ENCODE measurements at regions not wholly inside any gene's neighbourhood (a gene's known extent, or its start where the extent isn't known, plus 50 kb on each side); places are given as distances from the start of the nearest gene placed in this dataset.
"Not testable (repeated sequence)": the region's sequence is repeated elsewhere in the genome, so short reads cannot be mapped to it uniquely, and the experiment has no call there.

DNA sequence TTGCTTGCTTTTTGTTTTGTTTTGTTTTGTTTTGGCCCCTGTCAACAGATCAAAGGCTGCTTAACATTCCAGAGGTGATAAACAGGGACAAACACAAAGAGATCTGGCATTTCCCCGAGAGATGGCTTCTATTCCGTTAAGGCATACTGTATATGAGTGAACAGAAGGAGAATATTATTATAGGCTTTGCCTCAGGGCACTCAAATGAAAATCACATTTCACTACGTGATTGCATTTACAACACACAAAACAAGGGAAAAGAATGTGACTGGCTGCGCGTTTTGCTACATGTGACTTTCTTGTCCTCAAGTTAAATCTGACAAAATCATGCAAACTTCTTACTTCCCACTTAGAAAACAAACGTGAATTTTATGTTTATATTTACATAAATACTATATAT, 1037.9 kb upstream of the DDX18 start:
- ATAC-seq: no peak
- intact Hi-C loops (cut with micrococcal nuclease): no loop called here
- no peak overlapping the region for H3K27ac Mint-ChIP-seq
- H3K4me3 Mint-ChIP-seq: no peak overlapping the region
- ChIA-PET POLR2A (no interaction called here), CTCF (no interaction called here)
- H3K4me1 Mint-ChIP-seq (ENCODE audit: low read depth): no peaks in the 10 kb centered on the region
- H3K27me3 Mint-ChIP-seq: no peaks in the 10 kb centered on the region
- DNase-seq: no peak
- no peaks in the 10 kb centered on the region for H3K36me3 Mint-ChIP-seq (ENCODE audit: low read depth)
- peaks cover 12% of the 10 kb centered on the region for H3K9me3 Mint-ChIP-seq
- TF ChIP-seq, protein P1, sequence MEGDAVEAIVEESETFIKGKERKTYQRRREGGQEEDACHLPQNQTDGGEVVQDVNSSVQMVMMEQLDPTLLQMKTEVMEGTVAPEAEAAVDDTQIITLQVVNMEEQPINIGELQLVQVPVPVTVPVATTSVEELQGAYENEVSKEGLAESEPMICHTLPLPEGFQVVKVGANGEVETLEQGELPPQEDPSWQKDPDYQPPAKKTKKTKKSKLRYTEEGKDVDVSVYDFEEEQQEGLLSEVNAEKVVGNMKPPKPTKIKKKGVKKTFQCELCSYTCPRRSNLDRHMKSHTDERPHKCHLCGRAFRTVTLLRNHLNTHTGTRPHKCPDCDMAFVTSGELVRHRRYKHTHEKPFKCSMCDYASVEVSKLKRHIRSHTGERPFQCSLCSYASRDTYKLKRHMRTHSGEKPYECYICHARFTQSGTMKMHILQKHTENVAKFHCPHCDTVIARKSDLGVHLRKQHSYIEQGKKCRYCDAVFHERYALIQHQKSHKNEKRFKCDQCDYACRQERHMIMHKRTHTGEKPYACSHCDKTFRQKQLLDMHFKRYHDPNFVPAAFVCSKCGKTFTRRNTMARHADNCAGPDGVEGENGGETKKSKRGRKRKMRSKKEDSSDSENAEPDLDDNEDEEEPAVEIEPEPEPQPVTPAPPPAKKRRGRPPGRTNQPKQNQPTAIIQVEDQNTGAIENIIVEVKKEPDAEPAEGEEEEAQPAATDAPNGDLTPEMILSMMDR (IDR thresholded peaks at IDR 0.05): no peak

DNA sequence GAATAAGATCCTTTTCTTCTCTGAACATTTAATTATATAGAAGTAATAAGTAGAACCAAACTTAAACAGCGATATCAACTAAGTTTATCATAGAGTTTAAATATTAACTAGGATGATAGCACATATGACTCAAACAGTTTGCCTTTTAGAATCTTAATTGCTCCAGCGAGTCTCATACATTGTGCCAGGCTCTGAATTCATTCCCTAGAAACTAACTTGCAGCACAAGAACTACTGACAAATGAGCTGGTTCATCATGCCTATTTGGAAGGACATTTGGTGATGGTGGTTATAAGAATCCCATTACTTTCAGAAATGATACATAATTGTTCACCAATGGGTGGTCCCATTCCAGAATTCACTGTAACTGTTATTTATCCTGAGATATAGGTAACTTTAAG, 1026.6 kb upstream of the DDX18 start:
- no peak for ATAC-seq
- Mint-ChIP-seq H3K4me1 (ENCODE audit: low read depth) (no peaks in the 10 kb centered on the region), H3K9me3 (peaks cover 5% of the 10 kb centered on the region), H3K36me3 (ENCODE audit: low read depth) (no peaks in the 10 kb centered on the region), H3K4me3 (no peak overlapping the region), H3K27me3 (no peaks in the 10 kb centered on the region), H3K27ac (no peak overlapping the region)
- CTCF ChIA-PET: no interaction called here
- POLR2A ChIA-PET: no interaction called here
- TF ChIP-seq, protein P1 (IDR thresholded peaks at IDR 0.05): no peak
- no peak for DNase-seq
- intact Hi-C loops (cut with micrococcal nuclease): no loop called here

DNA sequence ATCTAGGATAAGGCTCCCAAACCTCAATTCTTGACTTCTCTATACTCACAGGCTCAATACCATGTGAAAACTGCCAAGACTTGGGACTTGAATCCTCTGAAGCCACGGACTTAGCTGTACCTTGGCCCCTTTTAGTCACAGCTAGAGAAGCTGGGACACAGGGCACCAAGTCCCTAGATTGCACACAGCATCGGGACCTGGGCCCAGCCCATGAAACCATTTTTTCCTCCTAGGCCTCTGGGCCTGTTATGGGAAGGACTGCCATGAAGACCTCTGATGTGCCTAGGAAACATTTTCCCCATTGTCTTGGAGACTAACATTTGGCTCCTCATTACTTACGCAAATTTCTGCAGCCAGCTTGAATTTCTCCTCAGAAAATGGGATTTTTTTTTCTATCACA, 1011.8 kb upstream of the DDX18 start:
- Mint-ChIP-seq H3K27ac (no peak overlapping the region), H3K36me3 (ENCODE audit: low read depth) (no peaks in the 10 kb centered on the region), H3K4me1 (ENCODE audit: low read depth) (no peaks in the 10 kb centered on the region), H3K4me3 (no peak overlapping the region), H3K9me3 (peaks cover 35% of the 10 kb centered on the region), H3K27me3 (no peaks in the 10 kb centered on the region)
- ATAC-seq: no peak
- ChIA-PET CTCF (no interaction called here), POLR2A (no interaction called here)
- TF ChIP-seq, protein P1 (IDR thresholded peaks at IDR 0.05): no peak
- DNase-seq: no peak
- intact Hi-C loops (cut with micrococcal nuclease): no loop called here

GRCh38 chr2:116804901-116805300, 1009.6 kb upstream of the DDX18 start:
- H3K36me3 Mint-ChIP-seq (ENCODE audit: low read depth): no peaks in the 10 kb centered on the region

DNA sequence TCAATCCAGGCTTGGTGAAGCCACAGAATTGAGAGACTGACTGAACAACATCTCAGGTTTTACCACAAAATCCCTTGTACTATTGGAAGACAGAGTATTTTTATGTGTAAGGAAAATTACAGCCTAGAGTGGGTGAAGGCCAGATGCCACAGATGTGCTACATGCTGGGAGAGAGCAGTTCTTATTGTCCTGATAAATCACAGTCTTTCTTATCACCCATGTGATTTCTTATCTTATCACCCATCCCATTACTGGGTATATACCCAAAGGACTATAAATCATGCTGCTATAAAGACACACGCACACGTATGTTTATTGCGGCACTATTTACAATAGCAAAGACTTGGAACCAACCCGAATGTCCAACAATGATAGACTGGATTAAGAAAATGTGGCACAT, 1008.0 kb upstream of the DDX18 start:
- H3K4me1 Mint-ChIP-seq (ENCODE audit: low read depth); POLR2A ChIA-PET; H3K27me3 Mint-ChIP-seq; intact Hi-C loops (cut with micrococcal nuclease); CTCF ChIA-PET; H3K27ac Mint-ChIP-seq; ATAC-seq; DNase-seq; H3K36me3 Mint-ChIP-seq (ENCODE audit: low read depth); H3K4me3 Mint-ChIP-seq: not testable (repeated sequence)
- H3K9me3 Mint-ChIP-seq: peaks cover 20% of the 10 kb centered on the region

More at GRCh38 chr2:116804901-116805300, 1009.6 kb upstream of the DDX18 start:
- Mint-ChIP-seq H3K27me3 (no peaks in the 10 kb centered on the region), H3K27ac (no peak overlapping the region), H3K4me1 (ENCODE audit: low read depth) (no peaks in the 10 kb centered on the region), H3K4me3 (no peak overlapping the region), H3K9me3 (peaks cover 26% of the 10 kb centered on the region)
- DNase-seq (no peak), ATAC-seq (no peak)
- ChIA-PET POLR2A (no interaction called here), CTCF (no interaction called here)
- TF ChIP-seq, protein P1 (IDR thresholded peaks at IDR 0.05): no peak
- intact Hi-C loops (cut with micrococcal nuclease): no loop called here

- DNase-seq: no peak
- H3K4me1 Mint-ChIP-seq (ENCODE audit: low read depth): no peaks in the 10 kb centered on the region
- no peak for ATAC-seq
- peaks cover 16% of the 10 kb centered on the region for H3K9me3 Mint-ChIP-seq
- H3K4me3 Mint-ChIP-seq: no peak overlapping the region
- intact Hi-C loops (cut with micrococcal nuclease): no loop called here
- no peaks in the 10 kb centered on the region for H3K36me3 Mint-ChIP-seq (ENCODE audit: low read depth)
- H3K27ac Mint-ChIP-seq: no peak overlapping the region
- no peaks in the 10 kb centered on the region for H3K27me3 Mint-ChIP-seq
- TF ChIP-seq, protein P1 (IDR thresholded peaks at IDR 0.05): no peak
- CTCF ChIA-PET: no interaction called here
- POLR2A ChIA-PET: no interaction called here
These were observed 1005.4 kb upstream of the DDX18 start for GRCh38 chr2:116809109-116809508.
